HG03066 (cell line): ENCODE measurements at regions not wholly inside any gene's neighbourhood (a gene's known extent, or its start where the extent isn't known, plus 50 kb on each side); places are given as distances from the start of the nearest gene placed in this dataset.
A peak's percentile ranks its signal among the peaks of the same experiment; 100 is the strongest.

ENCODE experiments used
- ATAC-seq: cut with Tn5 transposase; IDR thresholded peaks from one replicate; pipeline ENCODE4 v1.9.1; 2021; ENCODE audit warnings: low read depth; ENCODE audit not compliant: unreplicated experiment

DNA sequence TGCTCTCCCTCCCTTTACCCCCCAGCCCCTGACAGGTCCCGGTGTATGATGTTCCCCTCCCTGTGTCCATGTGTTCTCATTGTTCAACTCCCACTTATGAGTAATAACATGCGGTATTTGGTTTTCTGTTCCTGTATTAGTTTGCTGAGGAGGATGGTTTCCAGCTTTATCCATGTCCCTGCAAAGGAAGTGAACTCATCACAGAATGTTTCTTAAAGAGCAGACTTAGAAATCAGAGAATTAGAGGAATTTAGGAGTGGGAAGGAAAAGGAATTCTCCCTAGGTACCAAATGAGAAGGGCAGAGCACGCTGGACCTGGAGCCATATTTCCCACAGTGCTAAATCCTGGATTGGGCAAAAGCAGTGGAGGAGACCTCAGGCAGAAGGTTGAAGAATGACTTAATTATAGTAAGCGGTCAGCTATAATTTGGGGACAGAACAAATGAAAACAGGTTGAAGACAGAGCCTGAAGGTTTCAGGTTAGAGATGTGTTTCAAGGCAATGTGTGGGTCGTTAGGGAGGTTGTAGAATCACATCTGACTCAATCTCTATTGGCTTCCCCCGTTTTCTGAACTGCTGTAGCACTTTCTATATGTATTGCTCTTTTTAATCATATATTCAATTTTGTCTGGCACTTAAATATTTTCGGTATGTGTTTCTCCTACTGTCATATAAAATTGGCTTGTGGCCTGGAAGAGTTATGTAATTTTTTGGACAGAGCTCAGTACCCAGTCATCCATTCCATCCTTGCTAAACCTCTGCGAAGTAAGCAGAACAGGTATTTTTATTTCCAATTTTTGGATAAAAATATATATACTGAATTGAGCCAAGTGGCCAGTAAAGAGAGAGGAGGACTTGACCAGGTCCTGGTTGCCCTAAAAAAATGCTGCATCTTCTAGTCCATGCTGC, 210.5 kb upstream of the KLF6 start:
- no peak for ATAC-seq

DNA sequence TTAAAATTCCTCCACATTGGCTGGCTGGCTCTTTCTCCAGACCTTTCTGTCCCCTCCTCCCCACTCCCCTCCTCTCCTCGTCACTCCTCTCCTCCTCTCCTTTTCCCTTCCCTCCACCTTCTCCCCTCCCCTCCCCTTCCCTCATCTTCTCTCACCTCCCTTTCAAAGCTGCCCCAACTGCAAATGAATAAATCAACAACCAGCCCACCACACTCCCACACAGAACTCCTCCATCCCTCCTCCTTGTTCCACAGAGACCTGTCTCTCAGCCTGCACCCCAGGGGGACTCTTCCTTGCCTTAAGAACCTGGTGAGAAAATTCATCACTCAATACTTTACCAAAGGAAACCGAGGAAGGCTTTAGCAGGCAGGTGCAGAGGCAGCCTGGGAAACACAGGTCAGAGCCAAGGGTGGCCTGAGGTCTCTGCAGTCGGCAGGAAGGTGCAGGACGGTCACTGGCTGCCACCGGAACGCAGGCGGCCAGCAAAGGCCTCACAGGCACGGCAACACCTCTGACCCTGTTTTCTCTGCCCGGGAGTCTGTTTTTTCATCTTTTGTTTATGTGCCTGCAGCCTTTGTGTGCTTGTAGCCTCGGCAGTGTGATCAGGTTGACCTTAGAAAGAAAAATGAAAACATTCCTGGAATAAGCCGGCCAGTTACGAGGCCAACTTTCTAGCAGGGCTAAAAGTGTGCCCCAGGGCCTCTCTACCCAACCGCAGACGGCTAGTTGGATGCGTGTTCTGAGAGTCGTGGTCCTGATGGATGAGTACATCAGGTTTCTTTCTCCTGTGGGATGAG, 207.6 kb upstream of the KLF6 start:
- ATAC-seq: no peak

DNA sequence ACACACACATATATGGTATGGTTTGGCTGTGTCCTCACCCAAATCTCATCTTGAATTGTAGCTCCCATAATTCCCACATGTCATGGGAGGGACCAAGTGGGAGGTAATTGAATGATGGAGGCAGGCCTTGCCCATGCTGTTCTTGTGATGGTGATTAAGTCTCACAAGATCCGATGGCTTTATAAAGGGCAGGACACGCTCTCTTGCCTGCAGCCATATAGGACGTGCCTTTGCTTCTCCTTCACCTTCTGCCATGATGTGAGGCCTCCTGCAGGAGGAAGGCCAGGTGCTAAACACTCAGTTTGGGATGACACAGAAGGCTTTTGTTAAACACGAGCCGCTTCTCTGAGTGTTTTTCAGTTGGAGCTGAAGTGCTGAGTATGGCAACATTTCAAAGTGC, 205.3 kb upstream of the KLF6 start:
- no peak for ATAC-seq

DNA sequence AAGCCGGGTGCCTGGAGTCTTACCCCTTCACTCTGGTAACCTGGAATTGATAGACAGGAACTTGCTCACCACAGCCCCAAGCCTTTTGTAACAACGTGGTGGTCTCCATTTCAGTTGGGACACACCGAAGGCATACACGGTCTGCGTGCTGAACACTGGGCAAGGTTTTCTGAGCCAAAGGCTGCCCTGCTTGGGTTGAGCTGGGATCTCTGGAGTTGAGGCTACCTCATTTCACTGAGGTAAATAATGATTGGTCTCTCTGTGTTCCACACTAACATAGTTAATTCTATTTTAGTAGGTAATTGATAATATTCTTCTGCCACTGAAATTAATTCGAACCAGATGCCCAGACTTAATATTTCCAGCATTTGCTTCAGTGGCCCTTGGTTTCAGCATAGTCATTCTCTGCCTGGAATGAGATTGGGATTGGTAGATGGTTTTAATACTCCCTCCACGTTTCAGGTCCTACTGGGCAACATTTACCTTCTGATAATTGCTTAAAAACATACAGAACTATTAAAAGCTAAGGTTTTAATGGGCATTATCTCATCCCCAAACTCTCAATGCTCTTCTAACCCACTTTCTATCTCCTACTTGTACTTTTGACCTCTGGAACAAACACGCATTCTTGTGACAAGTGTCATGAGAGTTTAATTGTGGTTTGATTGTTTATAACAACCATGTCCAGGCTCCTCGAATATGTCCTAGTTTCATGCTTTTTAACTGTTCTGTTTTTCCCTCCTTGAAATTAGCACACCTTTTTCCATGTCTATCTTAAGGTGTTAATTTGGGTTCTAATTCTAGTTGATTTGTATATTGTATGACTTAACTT, 202.3 kb upstream of the KLF6 start:
- no peak for ATAC-seq

DNA sequence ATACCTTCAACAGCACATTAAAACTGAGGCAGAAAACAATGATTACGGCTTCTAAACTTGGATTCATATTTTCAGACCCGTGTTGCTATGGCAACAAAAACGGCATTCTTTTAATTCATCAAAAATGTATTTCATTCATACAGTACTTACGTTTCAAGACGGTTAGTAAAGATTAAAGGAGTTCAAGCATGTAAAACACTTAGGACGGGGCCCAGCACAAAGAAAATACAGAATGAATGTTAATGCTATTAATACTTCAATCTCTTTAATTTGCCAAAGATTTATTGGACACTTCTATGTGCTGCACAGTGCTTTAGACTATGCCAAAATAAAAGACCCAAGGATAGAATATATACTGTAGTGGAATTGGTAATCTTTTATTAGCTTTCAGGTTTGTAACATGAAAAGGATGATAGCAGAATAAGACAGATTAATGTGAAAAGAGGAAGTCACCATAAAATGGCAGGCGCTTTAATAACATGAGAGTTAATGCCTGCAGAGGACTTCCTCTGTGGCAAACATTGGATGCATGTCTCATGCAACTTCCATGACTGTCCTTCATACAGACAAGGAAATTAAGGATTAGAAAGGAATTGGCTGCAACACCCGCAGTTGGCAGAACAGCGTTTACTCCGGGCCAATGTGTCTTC, 201.6 kb upstream of the KLF6 start:
- ATAC-seq: no peak

DNA sequence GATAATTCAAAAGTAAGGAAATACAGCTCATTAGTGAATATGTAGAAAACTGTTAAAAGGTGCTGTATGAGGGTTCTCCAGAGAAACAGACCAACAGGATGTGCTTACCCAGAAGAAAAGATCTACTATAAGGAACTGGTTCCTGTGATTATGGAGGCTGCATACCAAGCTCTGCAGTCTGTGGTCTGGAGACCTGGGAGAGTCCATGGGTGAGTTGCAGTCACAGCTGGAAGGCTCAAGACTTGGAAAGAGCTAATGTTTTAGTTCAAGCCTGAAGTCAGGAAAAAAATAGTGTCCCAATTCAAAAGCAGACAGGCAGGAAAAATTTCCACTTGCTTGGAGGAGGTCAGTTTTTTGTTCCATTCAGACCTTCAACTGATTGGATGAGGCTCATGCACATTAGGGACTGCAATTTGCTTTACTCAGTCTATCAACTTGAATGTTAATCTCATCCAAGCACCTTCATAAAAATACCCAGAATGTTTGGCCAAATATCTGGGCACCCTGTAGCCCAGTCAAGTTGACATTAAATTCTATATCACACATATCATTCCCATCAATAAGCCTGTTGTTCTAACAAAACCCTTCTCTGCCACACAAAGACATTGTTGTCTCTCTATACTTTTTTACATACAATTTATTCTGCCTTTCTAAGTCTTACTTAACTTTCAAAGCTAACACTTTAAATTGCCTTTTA, 197.9 kb upstream of the KLF6 start:
- ATAC-seq: no peak

DNA sequence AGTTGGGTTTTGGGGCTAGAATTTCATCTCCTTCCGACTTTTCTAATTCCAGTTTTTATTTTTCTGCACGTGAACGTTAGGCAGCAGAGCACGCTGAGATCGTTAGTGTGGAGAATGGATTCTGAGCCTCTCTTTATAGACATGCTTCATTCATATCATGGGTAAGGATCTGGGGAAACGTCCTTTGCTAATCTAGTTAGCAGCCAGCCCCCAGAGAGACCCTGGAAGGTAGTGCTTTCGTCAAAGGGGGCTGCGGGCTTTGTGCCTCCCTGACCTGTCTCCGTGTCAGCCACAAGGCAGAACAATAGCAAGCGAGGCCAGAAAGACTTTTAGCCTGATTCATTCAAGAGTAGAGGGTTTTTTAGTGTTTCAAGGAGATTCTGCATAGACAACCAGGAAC, 196.3 kb upstream of the KLF6 start:
- ATAC-seq: no peak

DNA sequence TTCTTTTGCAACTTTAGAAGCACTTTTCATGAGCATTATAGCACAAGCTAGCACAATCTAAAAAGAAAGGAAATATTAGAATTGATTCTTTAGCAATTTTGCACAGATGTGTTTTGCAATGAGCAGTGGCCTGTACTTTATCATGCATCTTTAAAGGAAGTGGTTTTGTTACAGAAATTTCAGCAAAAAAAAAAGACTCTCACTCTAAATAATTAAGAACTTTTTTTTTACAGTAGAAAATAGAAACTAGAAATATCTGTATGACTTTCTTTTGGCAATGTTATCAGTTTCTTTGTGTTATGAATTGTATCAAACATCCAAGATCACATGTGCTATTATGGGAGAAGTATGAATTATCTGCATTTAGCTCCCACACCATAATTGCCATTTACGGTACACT, 195.7 kb upstream of the KLF6 start:
- ATAC-seq: peak; percentile 69

DNA sequence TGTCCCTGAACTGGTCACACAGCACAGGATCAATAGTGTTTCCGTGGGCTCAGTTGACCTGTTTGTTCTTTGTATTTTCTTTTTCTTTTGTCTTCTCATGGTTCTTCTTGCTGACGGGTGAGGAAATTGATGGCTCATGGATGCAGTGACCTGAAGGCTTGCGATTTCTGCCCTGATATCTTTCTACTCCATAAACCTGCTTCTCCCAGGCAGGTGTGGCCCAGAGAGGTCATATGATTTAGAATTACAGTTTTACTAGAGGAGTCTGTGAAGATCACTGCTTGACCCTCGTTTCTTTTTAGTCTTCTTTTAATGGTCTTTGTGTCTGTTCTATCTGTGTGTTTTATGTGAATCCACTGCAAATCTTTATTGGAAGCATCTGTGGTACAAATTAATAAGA, 195.1 kb upstream of the KLF6 start:
- no peak for ATAC-seq

DNA sequence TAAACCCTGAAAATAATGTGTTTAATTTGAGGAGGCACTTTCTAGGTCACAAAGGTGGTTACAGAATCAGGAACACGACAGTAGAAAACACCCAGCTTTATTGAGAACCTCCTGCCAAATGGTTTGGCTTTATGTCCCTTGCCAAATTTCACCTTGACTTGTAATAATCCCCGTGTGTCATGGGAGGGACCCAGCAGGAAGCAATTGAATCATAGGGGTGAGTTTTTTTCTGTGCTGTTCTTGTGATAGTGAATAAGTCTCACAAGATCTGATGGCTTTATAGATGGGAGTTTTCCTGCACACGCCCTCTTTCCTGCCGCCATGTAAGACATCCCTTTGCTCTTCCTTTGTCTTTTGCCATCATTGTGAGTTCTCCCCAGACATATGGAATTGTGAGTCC, 193.8 kb upstream of the KLF6 start:
- ATAC-seq: no peak

DNA sequence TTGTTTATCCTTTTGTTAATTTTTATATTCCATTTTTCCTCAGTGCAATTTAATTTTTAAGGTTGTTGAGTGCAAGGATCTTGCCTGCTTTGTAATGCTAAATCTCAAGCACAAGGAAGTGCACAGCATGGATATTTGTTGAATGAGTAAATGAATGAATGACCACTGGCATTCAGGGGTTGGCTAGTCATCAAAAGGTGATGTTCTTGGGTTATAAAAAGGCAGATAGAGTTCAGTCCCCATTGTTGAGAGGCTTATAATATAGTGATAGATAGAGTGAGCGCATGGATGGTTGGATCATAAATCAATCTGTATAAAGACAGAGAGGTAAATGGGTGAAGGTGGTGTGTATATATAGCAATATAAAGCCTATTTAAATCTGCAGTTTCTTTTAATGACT, 193.2 kb upstream of the KLF6 start:
- no peak for ATAC-seq

DNA sequence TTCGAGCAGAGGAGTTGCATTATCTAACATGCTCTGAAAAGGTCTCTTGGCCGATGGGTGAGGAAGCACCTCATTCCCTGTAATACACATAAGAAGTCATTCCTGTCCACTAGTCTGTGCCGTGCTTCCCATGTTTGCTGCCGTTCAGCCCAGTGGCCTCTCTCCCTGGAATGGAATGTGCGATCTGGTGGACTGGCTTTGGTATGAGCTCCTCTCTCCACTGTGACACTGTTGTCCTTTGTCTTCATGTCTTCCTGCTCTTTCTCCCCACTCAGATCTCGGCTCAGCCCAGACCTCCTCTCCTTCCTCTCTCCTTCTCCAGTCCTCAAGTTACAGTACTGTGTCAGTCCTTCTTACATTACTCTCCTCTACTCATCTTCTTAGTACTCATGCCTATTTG, 192.8 kb upstream of the KLF6 start:
- ATAC-seq: no peak

DNA sequence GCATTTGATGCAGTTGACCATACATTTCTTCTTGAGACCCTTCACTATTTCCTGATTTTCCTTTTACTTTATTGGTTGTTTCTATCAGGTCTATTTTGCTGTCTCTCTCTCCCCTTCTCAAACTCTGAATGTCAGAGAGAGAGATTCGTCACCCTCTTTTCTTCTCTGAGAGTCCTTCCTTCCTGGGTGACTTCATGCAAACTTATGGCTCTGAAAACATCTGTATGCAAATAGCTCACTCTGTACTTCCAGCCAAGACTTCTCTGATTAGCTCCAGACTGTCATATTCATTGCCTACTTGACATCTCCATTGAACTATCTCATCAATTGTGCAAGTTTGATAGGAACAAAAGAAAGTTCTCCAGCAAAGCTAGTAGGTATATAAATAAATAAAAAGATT, 191.7 kb upstream of the KLF6 start:
- no peak for ATAC-seq

DNA sequence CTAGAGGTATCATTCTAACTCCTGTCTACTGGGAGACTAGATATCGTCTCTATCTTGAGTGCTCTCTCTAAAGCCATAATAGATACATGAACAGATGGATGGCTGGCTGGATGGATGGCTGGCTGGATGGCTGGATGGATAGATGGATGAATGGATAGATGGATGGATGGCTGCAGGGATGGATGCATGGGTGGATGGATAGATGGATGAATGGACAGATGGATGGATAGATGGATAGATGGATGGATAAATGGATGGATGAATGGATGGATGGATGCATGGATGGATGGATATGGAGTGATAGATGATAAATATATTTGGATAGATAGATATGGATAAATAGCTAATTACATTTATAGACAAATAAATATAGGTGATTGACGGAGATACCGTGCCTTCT, 191.2 kb upstream of the KLF6 start:
- no peak for ATAC-seq

DNA sequence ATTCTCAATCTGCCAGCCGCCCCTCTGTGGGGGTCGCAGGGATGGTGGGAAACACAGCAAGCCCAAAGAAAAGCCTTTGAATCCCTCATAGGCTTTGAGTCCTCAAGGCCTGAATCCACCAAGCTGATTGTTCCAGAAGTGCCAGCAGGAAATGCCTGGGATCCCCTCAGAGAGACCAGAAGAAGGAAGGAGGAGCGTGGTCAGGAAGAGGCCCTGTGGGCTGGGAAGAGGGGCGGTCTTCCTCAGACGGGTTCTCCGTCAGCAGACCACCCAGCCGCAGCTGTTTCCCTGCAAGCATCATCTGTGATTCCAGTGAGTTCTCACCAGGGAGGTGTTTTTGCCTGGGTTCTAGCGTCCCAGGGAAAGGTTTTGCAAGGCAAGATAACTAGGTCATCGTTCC, 190.0 kb upstream of the KLF6 start:
- ATAC-seq: no peak

DNA sequence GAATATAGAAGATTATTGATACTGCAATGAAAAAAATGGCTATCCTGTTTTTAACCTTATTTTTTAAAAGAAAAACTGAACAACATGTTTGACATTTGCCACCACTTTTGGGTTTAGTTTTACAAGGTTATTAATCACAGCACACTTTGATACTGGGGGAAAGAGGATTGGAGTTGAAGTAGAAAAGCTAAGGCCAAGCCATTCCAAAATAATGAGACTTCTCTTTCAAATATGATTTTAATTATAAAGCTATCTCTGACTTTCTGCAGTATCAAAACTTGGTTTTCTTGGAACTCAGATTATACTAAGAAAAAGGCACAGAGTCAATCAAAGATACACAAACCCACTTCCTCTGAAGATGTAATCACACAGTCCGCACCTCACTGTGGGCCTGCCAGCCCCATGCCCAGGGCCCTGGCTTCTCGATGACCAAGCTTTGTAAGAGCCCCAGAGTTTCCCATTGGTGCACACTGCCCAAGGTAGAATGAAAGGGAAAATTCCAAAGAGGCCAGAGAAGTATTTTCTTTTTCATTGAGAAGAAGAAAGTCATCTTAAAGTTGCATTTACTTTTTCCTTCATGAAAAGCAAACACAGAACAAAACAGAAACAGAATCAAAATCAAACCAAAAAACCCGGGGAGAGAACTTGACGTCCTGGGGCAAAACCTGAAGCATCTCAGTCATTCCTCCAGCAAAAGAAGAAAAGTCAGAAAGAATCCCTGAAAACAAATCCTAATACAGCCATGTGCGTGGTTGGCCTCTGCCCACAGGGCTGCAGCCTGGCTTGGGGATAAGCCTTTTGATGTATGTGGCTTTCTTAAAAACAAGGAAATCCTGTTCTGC, 187.7 kb upstream of the KLF6 start:
- no peak for ATAC-seq

DNA sequence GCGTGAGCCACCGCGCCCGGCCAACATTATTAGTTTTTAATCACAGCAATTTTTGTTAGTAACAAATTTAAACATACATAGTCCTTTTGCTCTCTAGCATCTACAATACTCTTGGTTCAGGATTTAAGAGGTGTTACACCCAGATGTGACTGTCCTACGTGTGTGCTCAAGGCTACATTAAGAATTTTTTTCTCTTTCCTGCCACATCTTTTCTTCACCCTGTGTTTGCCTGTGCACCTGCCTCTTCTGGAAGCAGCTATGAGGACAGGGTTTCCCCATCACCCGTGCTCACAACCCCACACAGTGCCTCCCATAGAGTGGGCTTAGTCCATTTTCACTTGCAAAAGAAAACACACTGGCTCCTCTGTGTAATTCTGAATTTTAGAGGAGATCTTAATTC, 186.7 kb upstream of the KLF6 start:
- ATAC-seq: no peak

DNA sequence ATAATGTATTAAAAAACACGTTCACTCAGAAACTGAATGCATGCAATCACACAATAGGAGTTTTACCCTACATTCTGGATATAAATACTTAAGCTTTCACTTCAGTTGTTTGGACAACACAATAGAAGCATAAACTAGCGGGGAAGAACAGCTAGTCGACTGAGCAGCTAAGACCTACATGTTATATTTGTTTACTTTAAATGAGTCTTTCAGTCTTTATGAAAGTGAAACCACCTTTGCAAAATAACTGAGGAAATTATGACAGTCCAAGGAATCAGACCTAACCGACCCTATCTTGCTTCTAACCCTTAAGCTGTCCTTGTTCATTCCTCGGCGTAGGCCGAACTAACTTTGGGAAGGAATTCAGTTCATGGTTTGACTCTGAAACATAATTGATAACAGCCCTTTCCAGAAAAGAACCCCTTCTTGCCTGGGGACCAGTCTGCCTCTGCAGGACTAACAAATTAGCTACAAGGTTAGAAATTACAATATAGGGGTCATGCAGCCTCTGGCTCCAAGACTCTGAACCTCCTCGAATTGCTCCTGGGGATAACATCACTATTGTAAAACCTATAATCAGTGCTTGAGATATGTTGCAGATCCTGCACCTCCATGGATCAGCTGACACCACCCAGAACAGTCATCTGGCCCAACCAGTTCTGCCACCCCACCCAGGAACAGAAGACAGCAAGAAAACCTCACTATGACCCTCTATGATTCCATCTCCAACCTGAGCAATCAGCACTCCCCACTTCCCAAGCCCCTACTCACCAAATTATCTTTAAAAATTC, 185.1 kb upstream of the KLF6 start:
- no peak for ATAC-seq
